GM19452 (cell line): ENCODE measurements at regions not wholly inside any gene's neighbourhood (a gene's known extent, or its start where the extent isn't known, plus 50 kb on each side); places are given as distances from the start of the nearest gene placed in this dataset.
"Not testable (repeated sequence)": the region's sequence is repeated elsewhere in the genome, so short reads cannot be mapped to it uniquely, and the experiment has no call there.

Source experiments
- ATAC-seq: cut with Tn5 transposase; IDR thresholded peaks from one replicate; pipeline ENCODE4 v1.9.1; 2021; ENCODE audit not compliant: unreplicated experiment

- ATAC-seq = no peak
Measured at GRCh38 chr9:88835772-88836171, 155.5 kb upstream of the S1PR3 start.

GRCh38 chr9:88837731-88838130 lies 153.5 kb upstream of the S1PR3 start:
- ATAC-seq = no peak

- ATAC-seq = not testable (repeated sequence)
Measured at GRCh38 chr9:88849878-88850277, 141.4 kb upstream of the S1PR3 start.

GRCh38 chr9:88852794-88853193 lies 138.5 kb upstream of the S1PR3 start:
- no peak for ATAC-seq

GRCh38 chr9:88870627-88871026 lies 120.6 kb upstream of the S1PR3 start:
- no peak for ATAC-seq

GRCh38 chr9:88871669-88872068 lies 119.6 kb upstream of the S1PR3 start:
- ATAC-seq = no peak

- no peak for ATAC-seq
Measured at GRCh38 chr9:88872192-88872946, 118.9 kb upstream of the S1PR3 start.

- ATAC-seq = no peak
Measured at GRCh38 chr9:88873635-88874034, 117.6 kb upstream of the S1PR3 start.

- ATAC-seq = no peak
Measured at GRCh38 chr9:88874391-88874790, 116.9 kb upstream of the S1PR3 start.

GRCh38 chr9:88875400-88876120 lies 115.7 kb upstream of the S1PR3 start:
- ATAC-seq = no peak

GRCh38 chr9:88880199-88880598 lies 111.1 kb upstream of the S1PR3 start:
- ATAC-seq = no peak

- not testable (repeated sequence) for ATAC-seq
Measured at GRCh38 chr9:88884291-88884690, 107.0 kb upstream of the S1PR3 start.

- ATAC-seq = not testable (repeated sequence)
Measured at GRCh38 chr9:88886762-88887161, 104.5 kb upstream of the S1PR3 start.

- no peak for ATAC-seq
Measured at GRCh38 chr9:88889386-88889785, 101.9 kb upstream of the S1PR3 start.

- no peak for ATAC-seq
Measured at GRCh38 chr9:88890546-88890945, 100.7 kb upstream of the S1PR3 start.

- no peak for ATAC-seq
Measured at GRCh38 chr9:88891040-88891439, 100.2 kb upstream of the S1PR3 start.

- ATAC-seq = no peak
Measured at GRCh38 chr9:88892724-88893123, 98.5 kb upstream of the S1PR3 start.

- no peak for ATAC-seq
Measured at GRCh38 chr9:88897081-88897480, 94.2 kb upstream of the S1PR3 start.

- no peak for ATAC-seq
Measured at GRCh38 chr9:88898039-88898720, 93.1 kb upstream of the S1PR3 start.

- no peak for ATAC-seq
Measured at GRCh38 chr9:88905506-88905905, 85.8 kb upstream of the S1PR3 start.

- no peak for ATAC-seq
Measured at GRCh38 chr9:88915916-88916315, 75.4 kb upstream of the S1PR3 start.

- ATAC-seq = no peak
Measured at GRCh38 chr9:88916894-88917293, 74.4 kb upstream of the S1PR3 start.
